ENCODE measurements at regions not wholly inside any gene's neighbourhood (a gene's known extent, or its start where the extent isn't known, plus 50 kb on each side); places are given as distances from the start of the nearest gene placed in this dataset.

DNA sequence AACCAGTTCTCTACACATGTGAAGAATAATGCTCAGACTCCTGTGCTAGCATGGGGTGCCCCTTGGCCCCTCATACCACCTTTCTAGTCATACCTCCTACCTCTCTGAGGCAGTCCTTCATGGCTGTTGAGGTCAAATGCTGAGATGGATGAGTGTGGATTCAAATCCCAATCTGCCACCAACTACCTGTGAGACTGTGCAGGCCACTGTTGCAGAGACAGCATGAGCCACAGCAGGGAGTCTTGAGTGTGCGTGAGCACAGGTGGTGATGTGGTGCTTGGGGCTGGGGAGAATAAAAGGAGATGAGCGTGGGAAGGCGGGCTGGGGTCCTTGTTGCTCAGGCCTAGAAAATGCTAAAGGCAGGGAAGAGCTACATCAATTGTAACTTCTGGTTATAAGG is 218.0 kb upstream of the E2F8 start:
- H3K4me3 ChIP-seq (ENCODE audit: low read depth, low read length): no peak overlapping the region
- TF ChIP-seq, protein P1, sequence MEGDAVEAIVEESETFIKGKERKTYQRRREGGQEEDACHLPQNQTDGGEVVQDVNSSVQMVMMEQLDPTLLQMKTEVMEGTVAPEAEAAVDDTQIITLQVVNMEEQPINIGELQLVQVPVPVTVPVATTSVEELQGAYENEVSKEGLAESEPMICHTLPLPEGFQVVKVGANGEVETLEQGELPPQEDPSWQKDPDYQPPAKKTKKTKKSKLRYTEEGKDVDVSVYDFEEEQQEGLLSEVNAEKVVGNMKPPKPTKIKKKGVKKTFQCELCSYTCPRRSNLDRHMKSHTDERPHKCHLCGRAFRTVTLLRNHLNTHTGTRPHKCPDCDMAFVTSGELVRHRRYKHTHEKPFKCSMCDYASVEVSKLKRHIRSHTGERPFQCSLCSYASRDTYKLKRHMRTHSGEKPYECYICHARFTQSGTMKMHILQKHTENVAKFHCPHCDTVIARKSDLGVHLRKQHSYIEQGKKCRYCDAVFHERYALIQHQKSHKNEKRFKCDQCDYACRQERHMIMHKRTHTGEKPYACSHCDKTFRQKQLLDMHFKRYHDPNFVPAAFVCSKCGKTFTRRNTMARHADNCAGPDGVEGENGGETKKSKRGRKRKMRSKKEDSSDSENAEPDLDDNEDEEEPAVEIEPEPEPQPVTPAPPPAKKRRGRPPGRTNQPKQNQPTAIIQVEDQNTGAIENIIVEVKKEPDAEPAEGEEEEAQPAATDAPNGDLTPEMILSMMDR (conservative IDR thresholded peaks at IDR 0.05; ENCODE audit: low read depth, low read length): no peak
- DNase-seq (ENCODE audit: low read depth): no peak

DNA sequence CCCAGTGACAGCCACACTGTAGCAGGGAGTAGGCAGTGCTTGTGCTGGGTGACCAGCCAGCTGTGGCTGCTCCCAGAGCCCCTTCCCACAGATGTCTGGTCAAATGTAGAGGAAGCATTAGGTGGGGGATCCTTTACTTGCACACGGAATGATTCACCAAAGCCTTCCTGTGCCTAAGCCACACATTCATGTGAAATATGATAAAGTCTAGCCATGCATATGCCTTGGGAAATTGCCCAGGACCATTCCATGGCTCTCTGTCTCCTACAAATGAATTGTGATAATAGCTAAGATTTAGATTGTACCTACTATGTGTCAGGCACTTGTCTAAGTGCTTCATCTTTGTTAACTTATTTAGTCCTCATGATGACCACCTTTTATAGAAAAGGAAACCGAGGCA is 217.5 kb upstream of the E2F8 start:
- no peak overlapping the region for H3K4me3 ChIP-seq (ENCODE audit: low read depth, low read length)
- TF ChIP-seq, protein P1 (conservative IDR thresholded peaks at IDR 0.05; ENCODE audit: low read depth, low read length): no peak
- no peak for DNase-seq (ENCODE audit: low read depth)

DNA sequence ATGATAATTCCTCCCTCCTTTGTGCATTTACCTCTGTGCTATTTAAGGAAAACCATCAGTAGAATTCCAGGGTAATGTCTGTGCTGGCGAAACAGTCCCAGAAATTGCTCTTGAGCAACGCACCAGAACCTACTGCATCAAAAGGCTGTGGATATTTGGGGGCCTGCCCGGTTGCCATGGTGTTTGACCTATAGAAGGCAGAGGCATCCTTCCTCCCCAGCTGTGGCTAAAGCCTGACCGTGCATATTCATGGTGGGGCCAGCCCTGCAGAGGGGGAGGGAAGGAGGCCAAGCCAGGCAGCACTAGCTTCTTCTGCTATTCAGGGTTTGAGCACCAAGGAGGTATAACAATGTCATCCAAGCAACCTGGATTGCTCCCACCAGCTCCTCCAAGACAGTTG is 215.0 kb upstream of the E2F8 start:
- DNase-seq (ENCODE audit: low read depth): peak; percentile 55
- no peak overlapping the region for H3K4me3 ChIP-seq (ENCODE audit: low read depth, low read length)
- TF ChIP-seq, protein P1 (conservative IDR thresholded peaks at IDR 0.05; ENCODE audit: low read depth, low read length): no peak

DNA sequence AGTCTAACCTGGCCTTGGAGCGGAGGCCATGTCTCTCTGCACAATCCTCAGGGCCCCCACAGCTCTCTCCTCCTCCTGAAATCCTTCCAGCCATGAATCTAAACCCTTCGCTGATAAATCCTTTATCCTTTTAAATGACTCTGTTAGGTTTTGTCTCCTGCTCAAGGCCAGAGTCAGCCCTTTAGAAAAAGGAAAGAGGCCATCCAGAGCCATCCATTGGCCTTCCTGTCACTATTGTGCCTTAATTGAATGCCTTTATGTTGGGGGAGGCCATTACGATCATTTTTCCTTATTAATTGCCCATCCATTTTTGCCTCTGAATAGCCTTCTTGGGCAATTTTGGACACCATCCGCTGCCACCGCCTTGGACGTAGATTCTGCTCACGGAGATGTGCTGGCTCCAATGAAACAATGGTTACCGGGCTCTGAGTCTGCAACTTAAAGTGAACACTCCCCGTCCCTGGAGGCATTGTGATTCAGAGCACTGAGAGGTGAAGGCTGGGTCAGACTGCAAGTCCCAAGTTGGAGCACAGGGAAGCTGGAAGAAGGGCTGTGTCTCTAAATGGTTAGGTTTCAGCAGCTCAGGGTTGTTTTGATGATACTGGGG is 213.0 kb upstream of the E2F8 start:
- H3K4me3 ChIP-seq (ENCODE audit: low read depth, low read length): no peak overlapping the region
- TF ChIP-seq, protein P1 (conservative IDR thresholded peaks at IDR 0.05; ENCODE audit: low read depth, low read length): no peak
- DNase-seq (ENCODE audit: low read depth): peak; percentile 54

DNA sequence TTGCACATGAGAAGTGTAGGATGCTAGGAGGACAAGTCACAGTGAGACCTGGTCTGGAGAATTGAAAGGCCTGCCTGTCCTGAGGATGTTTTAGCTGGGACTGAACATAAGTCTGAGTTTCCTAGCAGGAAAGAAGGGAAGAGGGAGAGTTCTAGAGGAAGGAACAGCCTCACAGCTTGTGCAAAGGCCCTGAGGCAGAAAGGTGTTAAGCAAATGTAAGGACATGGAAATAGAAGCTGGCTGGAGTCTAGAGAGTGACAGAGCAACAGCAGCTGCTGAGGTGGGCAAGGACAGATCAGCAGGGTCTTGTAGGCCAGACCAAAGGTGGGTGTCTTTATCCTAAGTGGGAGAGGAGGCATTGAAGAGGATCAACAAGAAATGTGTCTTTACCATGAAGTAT is 210.9 kb upstream of the E2F8 start:
- H3K4me3 ChIP-seq (ENCODE audit: low read depth, low read length): no peak overlapping the region
- no peak for DNase-seq (ENCODE audit: low read depth)
- TF ChIP-seq, protein P1 (conservative IDR thresholded peaks at IDR 0.05; ENCODE audit: low read depth, low read length): no peak

DNA sequence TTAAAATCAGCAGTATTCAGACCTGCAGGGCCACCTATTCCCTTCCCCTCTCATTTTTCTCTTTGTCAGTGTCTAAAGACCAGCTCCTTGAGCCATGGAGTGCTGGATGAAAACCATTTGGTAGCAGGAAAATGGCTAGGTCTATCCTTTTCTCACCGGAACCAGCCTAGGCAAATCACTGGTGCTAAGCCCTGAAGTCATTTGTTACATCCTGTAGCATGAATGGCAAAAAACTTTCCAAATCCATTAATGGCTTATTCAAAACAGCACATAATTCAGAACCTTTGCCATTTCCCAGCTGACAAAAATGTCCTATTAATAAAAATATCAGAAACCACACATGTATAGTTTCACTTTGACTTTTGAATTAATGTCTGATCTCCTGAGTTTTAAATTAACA is 209.5 kb upstream of the E2F8 start:
- TF ChIP-seq, protein P1 (conservative IDR thresholded peaks at IDR 0.05; ENCODE audit: low read depth, low read length): no peak
- no peak overlapping the region for H3K4me3 ChIP-seq (ENCODE audit: low read depth, low read length)
- DNase-seq (ENCODE audit: low read depth): no peak

DNA sequence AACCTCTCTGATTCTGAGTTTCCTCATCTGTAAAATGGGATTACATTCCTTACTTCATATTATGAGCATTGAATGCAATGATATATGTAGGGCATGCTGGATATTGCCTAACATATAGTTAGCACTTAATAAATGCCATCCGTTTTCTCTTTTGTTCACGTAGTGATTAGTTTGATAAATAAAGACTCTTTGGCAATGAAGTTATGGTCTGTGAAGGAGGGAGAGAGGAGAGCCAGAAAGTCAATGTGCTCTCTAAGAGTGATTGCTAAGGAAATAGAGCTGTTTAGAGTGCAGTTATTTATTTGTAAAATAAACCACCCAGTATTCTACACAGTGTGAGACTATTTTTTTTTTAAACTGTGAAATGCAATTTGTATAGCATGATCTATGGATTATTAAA is 207.9 kb upstream of the E2F8 start:
- TF ChIP-seq, protein P1 (conservative IDR thresholded peaks at IDR 0.05; ENCODE audit: low read depth, low read length): no peak
- DNase-seq (ENCODE audit: low read depth): no peak
- no peak overlapping the region for H3K4me3 ChIP-seq (ENCODE audit: low read depth, low read length)
